Right atrium auricular region (tissue), 2 donors: ENCODE measurements at regions not wholly inside any gene's neighbourhood (a gene's known extent, or its start where the extent isn't known, plus 50 kb on each side); places are given as distances from the start of the nearest gene placed in this dataset.

Source experiments
- DNase-seq: peaks from one replicate; pipeline ENCODE4 v3.0.0-alpha.2; 2019; ENCODE audit warnings: low spot score
- H3K27ac ChIP-seq, 2 donors: fragments of 200-600 bp; sonication (generic); 1 replicate in 1 of 2; 2 replicates in 1 of 2; pipeline ENCODE4 v1.5.1; 2016 to 2019
- H3K27me3 ChIP-seq, 2 donors: fragments of 200-600 bp; sonication (generic); one replicate each; pipeline versions ENCODE4 v1.5.1 to v1.6.0; 2017 to 2019
- H3K36me3 ChIP-seq: fragments of 200-600 bp; sonication (generic); one replicate; pipeline ENCODE4 v1.5.1; 2016
- H3K4me1 ChIP-seq, 2 donors: fragments of 200-600 bp; sonication (generic); one replicate each; pipeline versions ENCODE4 v1.5.1 to v1.6.0; 2017 to 2019
- H3K4me3 ChIP-seq, 2 donors: fragments of 200-600 bp; sonication (generic); 1 replicate in 1 of 2; 2 replicates in 1 of 2; pipeline ENCODE4 v1.5.1; 2017 to 2019; ENCODE audit warnings: mild to moderate bottlenecking in 1 of 2, moderate library complexity in 1 of 2
- H3K9me3 ChIP-seq, 2 donors: fragments of 200-600 bp; sonication (generic); one replicate each; pipeline ENCODE4 v1.5.1; 2019
- CTCF ChIP-seq, 2 donors: fragments of 200-600 bp; sonication (generic); IDR thresholded peaks; one replicate each; pipeline ENCODE4 v1.5.1; 2019; ENCODE audit warnings: antibody characterized with exemption in 2 of 2

DNA sequence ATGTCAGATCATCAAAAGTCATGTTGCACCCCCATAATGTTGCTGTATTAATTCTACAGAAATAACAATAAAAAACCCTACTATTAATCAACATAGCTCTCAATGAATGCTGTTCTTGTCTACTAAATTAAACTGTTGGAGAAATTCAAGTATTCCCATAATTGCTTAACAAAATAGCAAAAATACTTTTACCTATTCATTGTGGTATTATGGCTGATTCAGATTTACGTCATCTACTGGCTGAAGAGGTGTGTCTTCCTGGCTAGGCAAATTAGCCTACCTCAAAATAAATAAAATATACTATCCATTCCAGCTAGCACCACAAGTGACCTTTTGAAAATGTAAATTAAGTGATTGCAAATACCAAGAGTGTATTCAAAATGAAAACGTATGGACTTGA lies 249.4 kb downstream of the MEIS1 start:
- H3K27me3 ChIP-seq, result no peaks in the 10 kb centered on the region
- DNase-seq, result no peak
- no peak for TF ChIP-seq CTCF (IDR thresholded peaks at IDR 0.05)
- H3K9me3 ChIP-seq, result no peaks in the 10 kb centered on the region
- no peak overlapping the region for H3K4me3 ChIP-seq
- no peaks in the 10 kb centered on the region for H3K36me3 ChIP-seq
- H3K27ac ChIP-seq, result no peak overlapping the region
- no peaks in the 10 kb centered on the region for H3K4me1 ChIP-seq

DNA sequence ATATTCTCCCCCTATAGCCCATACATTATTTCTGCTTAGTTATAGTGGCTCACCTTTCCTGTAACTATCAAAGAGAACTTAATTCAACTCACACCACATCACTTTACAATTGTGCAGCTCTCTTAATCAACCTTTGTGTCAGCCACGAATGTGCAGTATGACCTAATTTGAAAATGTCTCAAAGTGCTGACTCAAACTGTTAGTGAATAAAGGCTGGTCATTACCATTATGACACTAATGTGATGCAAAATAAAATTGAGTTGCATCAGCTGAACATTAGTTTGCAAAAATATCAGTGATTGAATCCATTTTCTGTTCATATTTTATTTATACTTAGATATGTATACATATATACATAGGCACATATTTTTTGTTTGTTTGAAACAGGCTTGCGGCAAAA lies 251.8 kb downstream of the MEIS1 start:
- TF ChIP-seq CTCF (IDR thresholded peaks at IDR 0.05), result no peak

DNA sequence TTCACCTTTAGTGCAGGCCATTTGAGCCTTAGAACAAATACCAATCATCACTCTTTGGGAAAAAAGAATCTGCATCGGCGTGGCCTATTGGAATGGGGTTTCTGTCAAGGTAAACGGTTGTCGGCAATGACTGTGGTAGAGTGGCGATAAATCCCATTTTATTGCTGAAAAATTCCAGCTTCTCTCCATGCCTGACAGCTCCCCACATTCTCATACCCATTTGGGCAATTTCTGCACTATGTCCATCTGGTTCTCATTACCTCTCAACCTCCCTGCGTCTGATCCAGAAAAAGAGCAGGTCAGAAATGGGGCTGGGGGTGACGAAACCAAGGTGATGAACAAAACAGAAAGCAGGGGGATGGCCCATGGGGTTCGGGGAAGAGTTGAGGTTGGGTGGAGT lies 254.0 kb downstream of the MEIS1 start:
- no peak overlapping the region for H3K4me3 ChIP-seq
- H3K27ac ChIP-seq, result no peak overlapping the region

More for the DNA sequence above, 251.8 kb downstream of the MEIS1 start:
- Histone ChIP-seq H3K9me3 (no peaks in the 10 kb centered on the region), H3K27me3 (no peaks in the 10 kb centered on the region), H3K36me3 (no peaks in the 10 kb centered on the region), H3K27ac (no peak overlapping the region), H3K4me1 (no peaks in the 10 kb centered on the region), H3K4me3 (no peak overlapping the region)
- DNase-seq, result no peak

GRCh38 chr2:66689456-66690051 lies 254.6 kb downstream of the MEIS1 start:
- DNase-seq, result no peak
- H3K27ac ChIP-seq, result no peak overlapping the region

More for the DNA sequence above, 254.0 kb downstream of the MEIS1 start:
- Histone ChIP-seq H3K27me3 (no peaks in the 10 kb centered on the region), H3K4me1 (no peaks in the 10 kb centered on the region), H3K9me3 (no peaks in the 10 kb centered on the region), H3K36me3 (no peaks in the 10 kb centered on the region)
- no peak for DNase-seq
- no peak for TF ChIP-seq CTCF (IDR thresholded peaks at IDR 0.05)

GRCh38 chr2:66691031-66691965 lies 256.4 kb downstream of the MEIS1 start:
- Histone ChIP-seq H3K36me3 (no peaks in the 10 kb centered on the region), H3K4me3 (no peak overlapping the region), H3K9me3 (no peaks in the 10 kb centered on the region), H3K27me3 (no peaks in the 10 kb centered on the region), H3K4me1 (no peaks in the 10 kb centered on the region), H3K27ac (no peak overlapping the region)
- DNase-seq, result no peak
- TF ChIP-seq CTCF (IDR thresholded peaks at IDR 0.05), result no peak

More at GRCh38 chr2:66689456-66690051, 254.6 kb downstream of the MEIS1 start:
- no peak for TF ChIP-seq CTCF (IDR thresholded peaks at IDR 0.05)
- H3K9me3 ChIP-seq, result no peaks in the 10 kb centered on the region
- no peaks in the 10 kb centered on the region for H3K27me3 ChIP-seq
- no peaks in the 10 kb centered on the region for H3K36me3 ChIP-seq
- no peak overlapping the region for H3K4me3 ChIP-seq
- no peaks in the 10 kb centered on the region for H3K4me1 ChIP-seq
